HG03097 (cell line): ENCODE measurements at regions not wholly inside any gene's neighbourhood (a gene's known extent, or its start where the extent isn't known, plus 50 kb on each side); places are given as distances from the start of the nearest gene placed in this dataset.
"Not testable (repeated sequence)": the region's sequence is repeated elsewhere in the genome, so short reads cannot be mapped to it uniquely, and the experiment has no call there.

Source experiments
- ATAC-seq: cut with Tn5 transposase; IDR thresholded peaks from one replicate; pipeline ENCODE4 v1.9.1; 2021; ENCODE audit not compliant: unreplicated experiment, low FRiP score

DNA sequence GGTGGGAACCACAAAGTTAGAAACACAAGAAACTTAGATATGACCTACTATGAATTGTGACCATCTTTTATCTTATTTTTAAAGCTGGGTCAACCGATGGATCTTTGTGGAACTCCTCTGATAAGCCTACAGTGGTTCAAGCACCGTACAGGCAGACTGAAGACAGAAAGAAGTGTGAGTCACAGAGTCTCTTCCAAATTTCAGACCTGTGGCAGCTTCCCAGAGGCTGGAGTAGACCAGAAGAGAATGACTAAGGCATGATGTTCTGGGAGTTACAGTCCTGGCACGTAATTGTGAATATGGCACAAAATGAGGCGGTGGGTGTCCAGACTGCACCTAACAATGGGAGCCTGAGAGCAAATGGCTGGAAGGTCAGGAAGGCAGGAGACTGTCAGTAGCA, 70.0 kb downstream of the LMO4 start:
- no peak for ATAC-seq

GRCh38 chr1:87399264-87399663, 70.6 kb downstream of the LMO4 start:
- no peak for ATAC-seq

GRCh38 chr1:87399701-87400100, 71.0 kb downstream of the LMO4 start:
- no peak for ATAC-seq

- no peak for ATAC-seq
Measured at GRCh38 chr1:87400813-87401212, 72.1 kb downstream of the LMO4 start.

DNA sequence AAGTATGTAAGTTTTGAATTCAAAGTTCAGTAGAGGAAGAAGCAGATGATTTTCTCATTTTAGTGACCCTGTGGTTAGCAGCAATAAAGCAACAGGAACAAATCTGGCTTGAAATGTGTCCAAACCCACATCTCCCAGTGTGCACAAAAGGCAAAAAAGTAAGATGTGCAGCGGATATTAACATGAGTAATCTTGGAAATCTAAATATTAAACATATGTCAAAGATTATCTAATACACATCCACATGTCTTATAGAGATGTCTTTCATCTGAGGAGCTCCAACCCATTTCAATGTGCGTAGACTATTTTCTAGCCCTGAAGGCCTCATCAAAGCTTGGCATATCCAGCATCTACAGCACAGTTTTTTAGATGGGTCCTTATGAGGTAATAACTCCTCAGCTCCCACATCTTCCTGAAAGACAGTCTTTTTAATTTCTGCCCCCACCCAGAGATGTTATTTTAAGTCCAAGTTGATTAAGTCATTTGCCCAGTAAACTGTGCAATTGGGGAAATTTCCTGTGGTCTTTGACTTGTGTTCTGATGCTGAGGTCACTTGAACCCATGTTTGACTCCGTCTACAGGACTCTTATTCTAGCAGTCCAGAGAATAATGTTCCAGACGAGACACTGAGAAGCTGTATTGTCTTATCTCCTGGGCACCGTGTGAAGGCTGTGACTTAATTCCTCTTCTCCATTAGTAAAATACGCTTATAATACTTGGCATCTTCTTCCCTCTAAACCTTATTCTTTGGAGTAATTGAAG, 73.7 kb downstream of the LMO4 start:
- ATAC-seq: no peak

- no peak for ATAC-seq
Measured at GRCh38 chr1:87403061-87403820, 74.6 kb downstream of the LMO4 start.

GRCh38 chr1:87404296-87404695, 75.6 kb downstream of the LMO4 start:
- no peak for ATAC-seq

DNA sequence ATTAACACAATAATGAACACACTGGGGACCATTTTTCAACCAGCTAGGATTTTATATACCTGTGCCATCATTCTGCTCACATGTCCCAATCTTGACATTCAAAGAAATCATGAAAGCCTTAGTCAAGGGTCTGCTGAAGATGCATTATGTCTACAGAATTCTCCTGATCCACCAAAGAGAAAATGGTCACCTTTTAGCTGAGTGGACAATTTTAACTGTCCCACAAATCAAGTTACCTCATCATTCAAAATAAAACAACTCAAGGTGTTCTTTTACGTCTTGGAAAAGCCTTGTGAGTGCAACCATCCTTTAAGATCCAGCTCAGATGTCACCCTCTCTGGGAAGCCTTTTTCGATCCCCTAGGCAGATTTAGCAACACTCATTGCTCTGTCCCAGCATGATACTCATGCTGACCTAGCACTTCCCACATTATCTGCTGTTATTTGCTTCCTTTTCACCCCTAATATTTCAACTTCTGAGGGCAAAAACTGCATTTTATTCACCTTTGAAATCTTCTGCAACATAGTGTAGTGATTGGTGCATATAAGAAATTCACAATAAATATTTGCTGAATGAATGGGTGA, 80.1 kb downstream of the LMO4 start:
- no peak for ATAC-seq

GRCh38 chr1:87410776-87411480, 82.2 kb downstream of the LMO4 start:
- ATAC-seq: no peak

DNA sequence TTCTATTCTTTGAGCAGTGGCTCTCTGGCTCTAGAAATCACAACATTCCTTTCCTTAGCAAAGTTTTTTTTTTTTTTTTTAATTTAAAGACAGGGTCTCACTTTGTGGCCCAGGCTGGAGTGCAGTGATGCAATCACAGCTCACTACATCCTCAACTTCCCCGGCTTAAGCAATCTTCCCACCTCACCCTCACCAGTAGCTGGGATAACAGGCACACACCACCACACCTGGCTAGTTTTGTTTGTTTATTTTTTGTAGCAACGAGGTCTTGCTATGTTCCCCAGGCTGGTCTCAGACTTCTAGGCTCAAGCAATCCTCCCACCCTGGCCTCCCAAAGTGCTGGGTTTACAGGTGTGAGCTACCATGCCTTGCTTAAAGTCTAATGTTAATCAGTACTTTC, 85.2 kb downstream of the LMO4 start:
- ATAC-seq: not testable (repeated sequence)

GRCh38 chr1:87418048-87418447, 89.4 kb downstream of the LMO4 start:
- no peak for ATAC-seq

DNA sequence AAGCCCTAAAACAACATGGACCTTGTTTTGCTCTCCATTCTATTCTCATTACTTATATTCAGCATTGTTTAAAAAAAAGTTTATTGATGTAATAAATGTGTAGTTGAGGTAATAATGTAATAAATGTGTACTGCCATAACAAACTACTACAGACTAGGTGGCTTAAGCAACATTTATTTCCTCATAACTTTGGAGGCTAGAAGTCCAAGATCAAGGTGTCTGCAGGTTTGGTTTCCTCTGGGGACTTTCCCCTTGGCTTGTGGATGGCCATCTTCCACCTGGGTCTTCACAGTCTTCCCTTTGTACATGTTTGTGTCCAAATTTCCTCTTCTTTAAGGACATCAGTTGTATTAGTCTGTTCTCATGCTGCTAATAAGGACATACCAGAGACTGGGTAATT, 93.1 kb downstream of the LMO4 start:
- ATAC-seq: no peak

DNA sequence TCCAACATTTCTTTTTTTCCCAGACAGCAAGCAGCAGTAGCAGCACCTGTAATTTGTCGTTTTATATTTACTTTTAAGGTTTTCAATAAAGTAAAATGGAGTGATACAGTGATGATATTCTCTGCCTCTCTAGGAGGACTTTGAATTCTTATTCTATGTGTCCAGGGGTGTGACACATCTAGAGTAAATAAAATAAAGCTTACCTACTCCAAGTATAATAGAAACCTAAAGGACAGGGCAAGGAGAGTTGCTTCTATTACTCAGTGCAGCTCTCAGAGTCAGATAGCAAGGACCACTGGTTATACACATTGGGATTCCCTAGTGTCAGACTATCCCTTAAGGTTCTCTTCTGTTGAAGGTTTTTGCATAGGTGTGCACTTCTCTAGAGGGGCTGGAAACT, 95.9 kb downstream of the LMO4 start:
- no peak for ATAC-seq

- no peak for ATAC-seq
Measured at GRCh38 chr1:87426463-87427249, 98.0 kb downstream of the LMO4 start.

GRCh38 chr1:87428367-87428766, 99.7 kb downstream of the LMO4 start:
- ATAC-seq: no peak

DNA sequence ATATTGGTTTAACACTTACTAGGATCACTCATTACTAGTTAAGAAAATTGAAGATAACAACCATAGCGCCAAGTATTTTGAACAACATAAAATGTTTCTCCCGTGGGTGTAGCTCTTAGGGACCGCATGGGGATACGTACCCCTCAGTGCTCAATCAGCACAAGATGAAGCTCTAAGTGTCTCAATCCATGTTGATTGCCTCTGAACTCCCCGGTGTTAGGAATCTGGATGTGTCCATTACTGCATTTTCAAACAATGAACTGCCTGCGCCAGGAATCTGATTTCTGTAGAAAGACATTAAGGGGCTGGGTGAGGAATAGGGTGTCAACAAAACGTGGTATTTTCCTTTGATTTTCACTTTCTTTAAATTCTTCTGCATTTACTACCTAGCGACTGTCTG, 100.2 kb downstream of the LMO4 start:
- ATAC-seq: no peak

- ATAC-seq: no peak
Measured at GRCh38 chr1:87432685-87433084, 104.0 kb downstream of the LMO4 start.

DNA sequence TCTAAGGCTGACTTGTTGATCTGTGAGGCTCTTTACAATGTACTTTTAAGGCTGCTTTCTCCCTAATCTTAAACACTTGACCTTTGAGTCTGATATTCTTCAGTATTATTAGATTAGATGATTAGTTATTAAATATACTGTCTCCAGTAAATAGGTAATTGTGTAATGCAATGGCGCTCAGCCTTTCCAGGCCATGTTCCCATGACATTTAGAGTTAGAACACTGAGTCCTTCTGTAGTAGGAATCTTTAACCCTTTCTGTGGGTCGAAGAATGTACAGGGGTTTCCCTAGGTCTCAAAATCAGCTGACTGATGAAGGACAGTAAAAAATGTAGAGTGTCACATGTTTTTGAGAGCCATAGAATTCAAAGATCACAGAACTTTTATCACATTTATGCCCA, 104.4 kb downstream of the LMO4 start:
- not testable (repeated sequence) for ATAC-seq

GRCh38 chr1:87435484-87435883, 106.8 kb downstream of the LMO4 start:
- no peak for ATAC-seq

DNA sequence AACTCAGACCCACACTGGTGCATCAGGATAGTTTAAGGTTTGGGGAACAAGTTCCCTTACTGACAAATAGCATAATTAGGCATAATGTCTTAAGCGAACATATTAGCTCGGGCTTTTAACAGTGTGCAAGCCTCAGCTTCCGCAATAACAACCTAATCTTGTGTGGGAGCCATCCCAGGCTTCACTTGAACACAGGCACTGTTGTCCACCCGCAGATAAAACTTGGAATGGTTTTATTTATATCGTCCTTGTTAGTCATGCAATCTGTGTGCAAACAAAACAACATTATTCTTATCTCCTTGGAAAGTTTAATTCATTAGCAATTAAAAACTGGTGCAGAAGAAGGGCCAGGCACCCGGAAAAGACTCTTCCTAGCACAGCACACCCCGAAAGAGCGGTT, 107.4 kb downstream of the LMO4 start:
- not testable (repeated sequence) for ATAC-seq
